NCI-H2227 (cell line): ENCODE measurements at regions not wholly inside any gene's neighbourhood (a gene's known extent, or its start where the extent isn't known, plus 50 kb on each side); places are given as distances from the start of the nearest gene placed in this dataset.
A peak's percentile ranks its signal among the peaks of the same experiment; 100 is the strongest.
"Not testable (repeated sequence)": the region's sequence is repeated elsewhere in the genome, so short reads cannot be mapped to it uniquely, and the experiment has no call there.

Source experiments
- DNase-seq: peaks from one replicate; lab custom pipeline; 2025; ENCODE audit not compliant: unreplicated experiment; lab: John Stamatoyannopoulos, UW

DNA sequence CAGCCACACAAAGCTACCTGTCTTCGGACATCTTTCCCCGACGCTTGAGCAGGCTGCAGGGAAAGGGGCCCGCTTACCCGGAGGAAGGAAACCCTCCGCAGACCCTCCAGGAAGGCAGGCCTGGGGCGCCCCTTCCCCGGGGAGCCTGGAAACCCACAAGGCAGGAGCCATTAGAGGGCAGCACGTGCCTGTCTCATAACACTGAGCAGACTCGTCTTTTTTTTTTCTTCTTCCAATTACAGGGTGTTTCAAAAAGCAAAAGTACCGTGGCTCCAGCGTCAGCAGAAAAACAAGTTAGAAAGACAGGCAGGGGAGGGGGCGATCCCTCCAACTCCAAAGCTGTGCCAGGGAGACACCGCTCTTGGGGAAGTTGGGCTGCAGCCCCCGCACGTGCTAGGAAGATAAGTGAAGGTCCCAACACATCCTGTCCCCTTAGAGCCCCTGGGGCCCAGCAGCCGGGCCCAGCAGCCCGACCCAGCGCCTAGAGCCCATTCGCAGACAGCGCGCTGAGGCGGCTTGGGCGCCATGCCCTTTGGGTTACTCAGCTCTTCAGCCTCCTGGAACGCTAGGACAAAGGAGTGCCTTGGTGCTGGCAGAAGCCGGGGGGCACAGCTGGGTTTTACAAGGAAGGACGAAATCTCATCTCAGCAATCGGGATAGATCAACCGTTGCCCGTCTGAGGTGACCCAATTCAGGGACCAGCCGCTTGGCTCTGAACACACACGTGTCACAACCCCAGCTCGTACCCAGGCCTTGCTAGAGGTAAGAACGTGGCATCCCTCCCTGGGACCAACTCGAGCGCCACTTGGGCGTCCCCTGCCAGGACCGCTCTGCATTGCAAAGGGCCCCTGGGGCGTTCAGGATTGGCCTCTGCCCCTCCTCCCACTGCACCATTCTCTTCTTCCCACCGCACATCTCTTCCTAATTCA lies 136.3 kb downstream of the LY86 start:
- DNase-seq: peak; percentile 76

DNA sequence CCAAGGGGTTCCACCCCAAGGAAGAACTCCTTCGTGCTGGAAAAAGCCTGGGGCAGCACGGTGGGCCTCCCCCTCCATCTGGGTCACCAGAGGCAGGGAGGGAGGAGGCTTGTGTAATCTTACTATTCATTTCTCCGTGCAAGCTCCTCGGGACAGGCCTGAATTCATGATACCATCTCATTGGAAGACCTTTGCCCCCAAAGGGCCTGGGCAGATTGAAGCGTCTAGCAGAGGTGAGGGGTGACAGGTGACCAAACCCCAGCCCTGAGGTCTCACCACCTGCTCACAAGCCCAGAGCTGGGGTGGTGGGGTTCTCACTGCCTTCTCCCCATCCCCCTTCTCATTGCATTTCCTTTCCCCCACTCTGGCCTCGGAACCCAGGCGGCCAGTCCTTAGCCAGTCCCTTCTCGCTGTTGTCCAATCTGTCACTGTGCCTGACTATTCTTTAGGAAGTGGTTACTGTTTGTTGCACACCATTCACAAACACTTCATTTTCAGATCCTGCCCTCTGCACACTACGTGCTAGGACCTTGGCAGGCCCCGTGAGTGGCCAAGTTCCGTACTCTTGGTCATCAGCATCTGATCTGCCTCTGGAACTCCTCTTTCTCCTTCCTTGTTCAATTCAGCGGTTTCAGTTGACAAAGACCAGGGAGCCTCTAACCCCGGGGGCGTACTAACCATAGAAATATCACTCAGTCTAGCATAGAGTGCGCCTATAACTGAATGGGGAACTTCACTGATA lies 137.1 kb downstream of the LY86 start:
- no peak for DNase-seq

DNA sequence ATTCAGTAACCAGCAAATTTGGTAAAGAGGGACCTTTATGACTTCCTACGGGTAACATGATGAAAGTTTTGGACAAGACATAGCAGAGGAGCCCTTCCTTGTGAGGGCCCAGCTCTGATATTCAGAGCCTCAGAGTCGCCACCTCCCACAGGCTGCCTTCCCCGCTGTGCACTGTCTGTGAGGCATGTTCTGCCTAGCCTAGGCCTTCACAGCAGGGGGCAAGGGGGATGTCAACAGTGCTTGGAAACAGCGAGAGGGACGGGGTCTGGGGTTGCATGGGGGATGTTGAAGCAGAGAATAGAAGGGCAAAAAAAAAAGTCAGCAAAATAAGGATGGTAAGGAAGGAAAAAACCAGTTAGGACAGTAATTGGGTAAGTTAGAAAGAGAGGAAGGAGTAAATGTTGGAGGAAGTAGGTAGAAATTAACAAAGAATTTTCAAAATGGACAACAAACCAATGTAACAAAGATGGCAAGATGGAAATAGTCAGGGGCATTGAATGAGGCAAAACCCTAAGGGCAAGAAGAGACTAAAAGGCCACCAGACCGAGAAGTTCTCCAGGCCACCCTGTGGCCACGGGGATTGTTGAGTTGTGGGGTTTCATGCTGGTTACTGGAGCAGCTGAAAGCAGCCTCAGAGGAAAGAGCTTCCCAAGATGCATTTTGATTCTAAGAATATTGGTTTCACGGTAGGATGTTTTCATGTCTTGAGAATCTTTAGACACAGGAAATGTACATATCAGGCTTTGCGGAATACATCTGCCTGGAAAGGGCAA lies 139.8 kb downstream of the LY86 start:
- no peak for DNase-seq

DNA sequence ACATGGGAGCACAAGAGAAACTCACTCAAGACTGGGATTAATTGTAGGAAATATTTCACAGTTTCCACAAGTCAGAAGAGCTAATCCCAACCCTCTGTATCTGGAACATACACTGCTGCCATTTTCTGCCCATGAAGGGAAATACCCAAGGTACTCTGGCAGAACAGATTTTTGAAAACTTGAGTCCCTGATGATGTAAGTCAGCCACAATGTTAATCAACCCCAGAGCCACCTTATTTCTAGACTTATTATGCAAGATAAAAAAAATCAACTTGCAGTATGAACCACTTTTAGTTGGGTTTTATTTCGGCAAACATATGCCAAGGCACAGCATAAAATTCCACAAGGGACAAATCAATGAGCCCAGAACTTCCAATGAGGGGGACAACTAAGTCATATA lies 141.5 kb downstream of the LY86 start:
- no peak for DNase-seq

DNA sequence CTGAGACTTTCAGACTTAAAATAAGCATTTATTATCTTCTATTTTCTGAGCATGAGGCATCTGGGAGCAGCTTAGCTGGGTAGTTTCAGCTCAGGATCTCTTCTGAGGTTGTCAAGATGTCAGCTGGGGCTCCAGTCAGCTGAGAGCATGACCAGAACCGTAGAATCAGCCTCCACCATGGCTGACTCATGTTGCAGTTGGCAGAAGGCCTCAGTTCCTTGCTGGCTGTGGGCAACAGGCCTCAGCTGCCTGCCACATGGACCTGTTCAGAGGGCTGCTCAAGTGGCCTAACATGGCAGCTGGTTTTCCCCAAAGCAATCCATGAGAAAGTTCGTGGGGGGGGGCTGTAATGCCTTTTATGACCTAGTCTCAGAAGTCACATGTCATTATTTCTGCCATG lies 142.3 kb downstream of the LY86 start:
- no peak for DNase-seq

DNA sequence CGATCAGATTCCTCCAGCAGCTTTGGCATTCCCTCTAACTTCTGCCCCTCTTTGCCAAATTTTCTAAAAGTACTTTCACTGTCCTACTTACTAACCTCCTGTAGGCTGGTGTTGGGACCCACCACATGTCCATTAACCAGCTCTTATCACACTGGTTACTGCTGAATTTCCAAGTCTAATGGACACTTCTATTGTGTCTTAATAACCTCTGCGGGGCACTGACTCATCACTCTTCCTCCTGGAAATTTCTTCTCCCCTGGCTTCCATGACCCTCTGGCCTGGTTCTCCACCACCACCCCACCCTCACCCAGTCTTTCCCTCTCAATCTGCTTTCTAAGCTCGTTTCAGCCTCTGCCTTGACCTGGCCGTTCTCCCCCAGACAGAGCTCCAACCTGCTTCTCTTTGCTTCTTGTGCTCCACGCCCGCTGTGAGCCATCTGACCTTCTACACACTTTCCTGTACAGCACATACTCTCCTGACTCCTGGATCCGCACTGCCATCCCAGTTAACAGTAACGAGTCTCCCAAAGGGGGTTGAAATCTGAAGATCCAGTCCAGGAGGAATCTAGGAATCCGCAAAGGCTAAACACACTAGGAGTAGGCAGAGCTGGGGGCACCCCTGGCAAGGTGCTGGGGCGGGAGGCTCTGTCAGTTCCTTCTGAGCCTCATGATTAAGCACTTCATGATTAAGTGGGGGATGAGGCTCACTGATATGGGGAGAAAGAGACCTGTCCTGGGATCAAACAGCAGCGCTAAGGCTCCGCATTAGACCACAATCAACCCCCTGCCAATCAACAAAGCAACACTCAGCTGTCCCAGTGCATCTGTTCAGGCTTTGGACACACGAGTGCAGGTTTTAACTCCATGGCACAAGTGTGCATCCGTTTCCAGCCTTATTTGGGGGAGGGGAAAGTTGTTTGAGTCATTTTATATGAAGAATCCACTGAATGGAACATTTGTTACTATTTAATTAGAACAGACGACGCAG lies 146.3 kb downstream of the LY86 start:
- peak; percentile 38 for DNase-seq

DNA sequence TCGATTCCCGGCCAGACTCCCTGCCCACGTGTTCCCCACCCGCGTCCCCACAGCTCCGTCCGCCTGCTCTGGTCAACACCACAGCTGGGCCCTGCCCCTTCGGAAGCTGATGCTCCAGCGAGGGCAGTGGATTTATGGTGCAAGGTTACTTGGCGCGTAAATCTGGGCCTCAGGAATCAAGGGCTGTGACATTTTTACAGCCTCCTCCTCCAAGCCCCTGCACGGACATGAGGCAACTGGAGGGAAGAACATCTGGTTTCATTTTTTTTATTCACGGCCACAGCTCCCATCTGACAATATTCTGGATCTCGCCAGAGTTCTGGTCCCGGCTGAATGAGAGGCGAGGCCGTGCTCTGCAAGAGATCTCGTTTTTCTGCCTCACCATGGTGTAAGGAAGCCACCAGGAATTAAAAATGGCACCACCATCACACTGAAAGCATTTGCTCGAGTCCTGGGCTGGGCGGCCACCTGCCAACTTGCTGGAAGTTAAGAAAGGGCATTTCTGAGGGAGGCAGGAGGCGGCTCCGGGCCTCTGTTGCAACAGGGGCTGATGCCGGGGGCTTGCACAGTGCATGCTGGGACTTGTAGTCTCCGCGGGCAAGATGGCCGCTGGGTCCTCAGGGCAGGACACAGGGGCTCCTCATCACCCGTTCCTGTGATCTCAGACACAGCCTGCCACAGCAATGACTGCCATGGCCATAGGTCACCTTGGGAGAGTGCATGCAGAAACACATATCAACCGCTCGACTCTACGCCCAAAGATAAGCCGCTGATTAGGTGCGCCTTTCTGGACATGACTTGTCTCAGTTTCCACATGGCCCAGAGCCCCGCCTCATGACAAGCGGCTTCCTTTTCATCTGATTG lies 148.5 kb downstream of the LY86 start:
- DNase-seq: no peak

DNA sequence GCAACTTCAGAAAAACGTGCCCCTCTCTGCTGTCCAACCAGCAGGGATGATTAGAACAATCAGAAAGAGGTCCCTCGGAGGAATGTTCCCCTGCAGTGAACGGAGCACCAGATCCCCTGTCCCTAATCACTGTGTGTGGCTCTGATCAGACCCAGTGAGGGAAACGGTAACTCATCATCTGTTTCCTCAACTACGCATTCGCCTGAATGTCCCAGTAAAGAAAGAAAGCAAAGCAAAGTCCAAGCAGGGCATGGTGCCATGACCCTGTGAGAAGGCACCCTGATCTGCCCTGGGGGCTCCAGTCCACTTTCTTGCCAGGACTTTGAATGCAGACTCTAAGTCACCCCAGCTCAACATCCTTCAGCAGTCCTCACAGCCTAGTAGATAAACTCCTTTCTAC lies 149.2 kb downstream of the LY86 start:
- DNase-seq: no peak

DNA sequence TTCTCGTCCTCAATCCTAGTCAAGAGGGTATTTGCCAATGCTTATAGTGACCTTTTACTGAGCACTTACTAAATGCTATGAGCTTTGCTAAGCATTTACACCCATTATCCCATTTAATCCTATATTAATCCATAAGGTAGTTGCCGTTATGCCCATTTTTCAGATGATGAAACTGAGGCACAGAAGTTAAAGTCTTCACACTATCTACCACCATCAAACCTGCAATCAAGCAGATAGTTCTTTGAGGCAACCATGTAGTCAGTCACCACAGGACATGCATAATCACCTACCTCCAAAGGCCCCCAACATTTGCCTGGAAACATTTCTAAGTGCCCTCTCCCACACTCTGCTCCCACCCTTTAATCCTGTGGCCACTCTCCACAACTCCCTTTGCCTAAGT lies 149.6 kb downstream of the LY86 start:
- no peak for DNase-seq

DNA sequence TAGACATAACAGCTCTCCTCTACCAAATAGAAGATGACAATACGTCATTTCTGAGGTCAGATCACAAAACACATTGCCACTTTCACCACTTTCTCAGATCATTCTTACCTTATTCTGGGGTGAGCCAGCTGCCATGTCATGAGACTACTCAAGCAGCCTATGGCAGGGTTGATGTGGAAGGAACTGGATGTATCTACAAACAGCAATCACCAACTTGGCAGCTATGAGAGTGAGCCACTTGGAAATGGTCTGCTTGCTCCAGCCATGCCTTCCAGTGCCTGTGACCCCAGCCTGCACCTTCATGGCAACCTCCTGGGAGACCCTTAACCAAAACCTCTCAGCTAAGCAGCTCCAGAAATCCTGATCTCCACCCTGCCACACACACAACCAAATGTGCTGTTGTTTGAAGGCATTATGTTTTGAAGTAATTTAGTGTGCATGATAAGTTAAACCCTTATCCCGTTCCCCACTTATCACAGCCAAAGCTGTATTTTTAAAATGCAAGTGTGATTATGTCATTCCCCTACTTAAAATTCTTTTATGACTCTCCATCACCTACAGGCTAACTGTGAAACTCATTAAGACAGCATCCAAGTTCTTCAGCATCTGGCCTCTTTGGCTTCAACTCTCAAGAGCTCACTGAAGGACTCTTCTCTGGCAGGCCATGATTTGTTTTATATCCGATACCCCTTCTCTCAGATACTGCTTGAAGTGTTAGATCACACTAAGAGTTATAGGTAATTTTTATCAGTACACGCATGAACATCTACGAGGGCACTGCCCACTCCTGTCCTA lies 150.6 kb downstream of the LY86 start:
- no peak for DNase-seq

DNA sequence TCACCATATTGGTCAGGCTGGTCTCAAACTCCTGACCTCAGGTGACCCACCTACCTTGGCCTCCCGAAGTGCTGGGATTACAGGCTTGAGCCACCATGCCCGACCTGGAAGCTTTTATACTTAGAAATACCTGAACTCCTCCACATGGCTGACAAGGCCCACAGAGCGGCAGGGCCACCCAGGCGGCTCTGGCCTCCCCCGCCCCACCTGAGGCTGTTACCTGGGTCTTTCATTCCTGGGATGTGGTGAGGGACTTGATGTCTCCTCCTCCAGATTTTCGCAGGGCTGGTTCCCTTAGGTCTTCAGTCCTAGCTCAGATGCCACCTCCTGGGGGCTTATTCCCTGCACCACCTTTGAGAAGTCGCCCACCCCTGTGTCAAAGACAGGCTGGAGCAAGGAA lies 152.1 kb downstream of the LY86 start:
- DNase-seq: no peak

DNA sequence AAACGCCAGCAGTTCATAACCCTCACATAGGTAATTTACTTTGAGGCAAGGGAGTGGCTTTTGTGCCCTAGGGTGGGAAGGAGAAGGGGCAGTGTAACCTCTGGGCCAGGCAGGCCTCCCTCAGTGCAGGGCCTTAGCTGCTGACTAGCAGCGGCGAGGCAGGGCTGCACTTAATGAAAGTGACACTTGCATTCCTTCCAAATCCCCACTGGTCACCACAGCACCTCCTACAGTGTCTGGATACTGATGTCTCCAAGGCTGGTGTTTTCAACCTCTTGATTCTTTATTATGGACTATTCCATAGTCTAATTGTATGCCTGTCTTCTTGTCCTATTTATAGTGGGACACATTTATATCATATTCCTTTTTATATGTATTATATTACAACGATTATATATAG lies 152.7 kb downstream of the LY86 start:
- DNase-seq: peak; percentile 10

DNA sequence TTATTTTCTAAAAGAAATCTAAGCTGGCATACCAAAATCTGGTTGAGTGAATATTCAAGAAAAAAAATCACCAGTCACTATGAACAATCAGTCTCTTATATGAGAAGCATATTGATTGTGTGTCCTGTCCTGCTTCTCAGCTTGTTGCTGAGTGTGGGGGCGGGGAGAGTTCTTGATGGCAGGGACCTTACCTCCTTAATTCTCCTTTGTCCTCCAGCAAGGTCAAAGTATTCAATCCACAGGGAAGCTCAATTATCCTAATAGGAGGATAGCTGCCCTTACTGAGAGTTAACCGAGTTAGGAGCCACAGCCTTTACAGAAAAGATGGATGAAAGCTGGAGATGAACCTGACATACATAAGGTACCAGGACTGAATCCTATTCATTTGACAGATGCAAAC lies 154.0 kb downstream of the LY86 start:
- DNase-seq: peak; percentile 33

DNA sequence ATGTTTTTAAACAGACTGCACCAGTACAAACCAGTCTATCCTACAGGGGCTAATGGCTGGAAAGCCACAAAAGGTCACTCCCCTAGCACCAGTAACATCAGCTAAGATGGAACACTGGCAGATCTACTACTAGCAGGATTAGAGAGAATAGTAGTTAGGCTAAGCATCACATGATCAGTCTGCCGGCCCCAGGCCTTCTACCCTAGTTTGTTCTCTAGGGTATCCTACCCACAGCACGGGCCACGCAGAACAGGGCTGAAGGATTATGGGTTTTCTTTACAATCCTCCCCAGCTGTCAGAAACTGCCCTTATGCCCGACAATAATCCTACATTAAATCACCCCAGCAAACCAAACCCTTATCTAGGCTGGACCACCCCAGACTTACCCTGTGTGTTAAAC lies 156.0 kb downstream of the LY86 start:
- no peak for DNase-seq

DNA sequence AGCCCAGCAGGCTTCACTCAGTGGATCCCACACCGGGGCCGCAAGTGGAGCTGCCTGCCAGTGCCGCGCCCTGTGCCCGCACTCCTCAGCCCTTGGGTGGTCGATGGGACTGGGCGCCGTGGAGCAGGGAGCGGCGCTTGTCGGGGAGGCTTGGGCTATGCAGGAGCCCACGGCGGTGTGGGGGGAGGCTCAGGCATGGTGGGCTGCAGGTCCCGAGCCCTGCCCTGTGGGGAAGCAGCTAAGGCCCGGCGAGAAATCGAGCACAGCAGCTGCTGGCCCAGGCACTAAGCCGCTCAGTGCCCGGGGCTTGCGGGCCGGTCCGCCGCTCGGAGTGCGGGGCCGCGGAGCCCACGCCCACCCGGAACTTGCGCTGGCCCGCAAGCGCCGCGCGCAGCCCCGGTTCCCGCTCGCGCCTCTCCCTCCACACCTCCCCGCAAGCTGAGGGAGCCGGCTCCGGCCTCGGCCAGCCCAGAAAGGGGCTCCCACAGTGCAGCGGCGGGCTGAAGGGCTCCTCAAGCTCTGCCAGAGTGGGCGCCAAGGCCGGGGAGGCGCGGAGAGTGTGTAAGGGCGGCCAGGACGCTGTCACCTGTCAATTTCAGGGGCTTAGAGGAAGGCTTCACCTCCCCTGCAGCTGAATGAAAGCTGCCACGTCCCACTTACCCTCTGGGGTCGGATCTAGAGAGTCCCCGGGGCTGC lies 157.3 kb downstream of the LY86 start:
- not testable (repeated sequence) for DNase-seq

DNA sequence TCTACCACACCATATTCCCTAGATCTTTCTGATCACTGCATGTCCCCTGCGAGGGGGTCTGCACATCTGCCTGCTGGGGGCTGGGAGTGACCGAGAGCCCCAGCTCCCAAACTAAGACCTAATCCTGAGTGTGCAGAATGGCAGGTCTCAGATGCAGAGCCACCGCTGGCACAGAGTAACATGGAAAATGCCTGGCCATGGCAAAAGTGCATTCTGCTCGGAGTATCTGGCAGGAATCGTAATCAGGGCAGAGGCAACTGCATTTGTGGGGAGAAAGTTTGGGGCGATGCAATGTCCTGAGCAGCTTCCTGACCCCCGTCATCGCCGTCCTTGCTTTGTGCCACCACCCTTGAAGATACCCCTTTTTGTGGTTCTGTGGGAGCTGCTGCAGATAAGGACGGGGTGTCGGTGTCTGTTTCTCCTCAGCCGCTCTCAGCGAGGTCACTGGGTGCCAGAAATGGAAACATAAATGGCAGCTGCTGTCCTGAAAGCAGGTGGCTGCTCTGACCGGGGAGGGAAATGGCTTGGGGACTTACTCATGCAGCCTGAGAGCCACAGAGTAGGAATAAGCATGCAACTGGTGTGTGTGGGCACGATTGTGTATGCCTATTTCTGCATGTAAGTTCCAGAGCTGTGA lies 157.9 kb downstream of the LY86 start:
- DNase-seq: no peak

DNA sequence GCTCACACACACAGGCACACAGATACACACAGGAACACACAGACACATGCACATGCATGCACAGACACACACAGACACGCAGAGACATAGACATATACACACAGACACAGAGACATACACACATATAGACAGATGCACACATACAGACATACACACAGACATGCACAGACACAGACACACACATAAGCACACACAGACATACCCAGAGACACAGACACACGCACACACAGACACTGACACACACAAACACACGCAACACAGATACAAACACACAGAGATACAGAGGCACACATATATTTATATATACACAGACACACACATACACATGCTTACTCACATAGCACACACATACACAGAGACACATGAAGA lies 158.4 kb downstream of the LY86 start:
- DNase-seq: no peak

DNA sequence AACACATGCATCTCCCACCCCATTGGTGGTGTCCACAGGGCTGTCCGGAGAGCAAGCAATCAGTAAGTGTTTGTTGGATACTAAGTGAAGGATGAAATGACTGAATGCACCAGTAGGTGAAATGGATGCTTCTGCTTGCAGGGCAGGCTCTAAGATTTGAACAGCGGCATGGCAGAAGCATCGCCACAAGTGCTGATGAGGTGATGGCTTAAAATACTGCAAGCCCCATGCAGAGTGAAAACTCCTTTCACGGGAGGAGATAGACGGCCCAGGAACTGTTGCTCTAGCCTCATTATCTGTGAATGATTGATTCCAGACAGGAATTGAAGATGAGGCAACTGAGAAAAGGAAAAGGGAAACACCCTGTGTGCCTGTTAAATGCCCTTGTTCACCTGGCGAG lies 158.9 kb downstream of the LY86 start:
- DNase-seq: no peak
